RWPE1 (cell line): ENCODE measurements at regions not wholly inside any gene's neighbourhood (a gene's known extent, or its start where the extent isn't known, plus 50 kb on each side); places are given as distances from the start of the nearest gene placed in this dataset.

Experiments
- CTCF ChIA-PET: fragments of 350-600 bp; sonication (Branson Sonifier 250); formaldehyde crosslinking; extraction: SDS; loops from one replicate; lab custom pipeline; 2021; lab: Yijun Ruan, JAX
- POLR2A ChIA-PET: fragments of 400-600 bp; formaldehyde crosslinking; extraction: SDS; loops from one replicate; lab custom pipeline; 2020; ENCODE audit warnings: antibody characterized with exemption; ENCODE audit not compliant: low non-redundant PET; lab: Yijun Ruan, JAX
- DNase-seq: peaks from one replicate; pipeline ENCODE4 v3.0.0; 2012; ENCODE audit warnings: low spot score
- H3K27ac ChIP-seq: fragments of 450-650 bp; 2 replicates; pipeline ENCODE4 v1.5.1; 2017
- TF ChIP-seq, protein P1 (sequence below): fragments of 450-650 bp; conservative IDR thresholded peaks from 2 replicates; pipeline ENCODE4 v1.5.1; 2017; ENCODE audit warnings: low read depth, mild to moderate bottlenecking

DNA sequence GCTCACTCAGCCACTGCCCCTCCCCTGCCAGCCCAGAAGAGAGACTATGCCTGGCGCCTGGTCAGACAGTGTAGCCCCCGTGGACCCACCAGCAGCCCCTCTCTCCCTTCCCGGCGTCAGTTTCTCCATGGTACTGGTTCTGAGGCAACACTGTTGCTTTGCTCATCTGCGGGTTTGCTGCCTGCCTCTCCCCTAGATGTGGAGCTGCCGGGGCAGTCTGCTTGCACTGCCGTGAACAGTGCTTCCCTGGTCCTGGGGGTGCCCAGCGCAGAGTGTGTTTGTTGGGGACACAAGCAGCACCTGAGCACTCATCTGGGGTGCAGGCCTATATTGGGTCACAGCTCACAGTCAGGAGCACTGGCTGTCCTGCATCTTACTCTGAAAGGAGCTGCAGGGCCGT, 309.9 kb downstream of the NDUFA10 start:
- ChIA-PET POLR2A (no interaction called here), CTCF (no interaction called here)
- DNase-seq: no peak

DNA sequence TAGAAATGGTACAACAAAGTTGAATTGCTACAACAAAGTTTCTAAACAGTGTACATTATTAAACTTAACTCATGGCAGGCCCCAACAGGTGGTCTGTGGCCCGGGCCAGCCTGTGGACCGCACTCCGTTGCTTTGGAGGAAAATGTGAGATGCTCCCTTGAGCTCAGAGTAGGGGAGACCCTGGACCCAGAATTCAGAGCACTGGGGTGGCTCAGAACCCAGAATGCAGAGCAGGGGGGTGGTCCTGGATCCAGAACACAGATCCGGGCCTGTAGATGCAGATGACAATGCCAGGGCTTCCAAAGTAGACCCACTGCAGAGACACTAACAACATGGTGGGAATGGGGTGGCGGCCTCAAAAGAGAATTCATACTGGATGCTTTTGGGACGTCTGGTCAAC, 311.0 kb downstream of the NDUFA10 start:
- CTCF ChIA-PET: no interaction called here
- no peak for DNase-seq
- TF ChIP-seq, protein P1, sequence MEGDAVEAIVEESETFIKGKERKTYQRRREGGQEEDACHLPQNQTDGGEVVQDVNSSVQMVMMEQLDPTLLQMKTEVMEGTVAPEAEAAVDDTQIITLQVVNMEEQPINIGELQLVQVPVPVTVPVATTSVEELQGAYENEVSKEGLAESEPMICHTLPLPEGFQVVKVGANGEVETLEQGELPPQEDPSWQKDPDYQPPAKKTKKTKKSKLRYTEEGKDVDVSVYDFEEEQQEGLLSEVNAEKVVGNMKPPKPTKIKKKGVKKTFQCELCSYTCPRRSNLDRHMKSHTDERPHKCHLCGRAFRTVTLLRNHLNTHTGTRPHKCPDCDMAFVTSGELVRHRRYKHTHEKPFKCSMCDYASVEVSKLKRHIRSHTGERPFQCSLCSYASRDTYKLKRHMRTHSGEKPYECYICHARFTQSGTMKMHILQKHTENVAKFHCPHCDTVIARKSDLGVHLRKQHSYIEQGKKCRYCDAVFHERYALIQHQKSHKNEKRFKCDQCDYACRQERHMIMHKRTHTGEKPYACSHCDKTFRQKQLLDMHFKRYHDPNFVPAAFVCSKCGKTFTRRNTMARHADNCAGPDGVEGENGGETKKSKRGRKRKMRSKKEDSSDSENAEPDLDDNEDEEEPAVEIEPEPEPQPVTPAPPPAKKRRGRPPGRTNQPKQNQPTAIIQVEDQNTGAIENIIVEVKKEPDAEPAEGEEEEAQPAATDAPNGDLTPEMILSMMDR: no peak
- H3K27ac ChIP-seq: no peak overlapping the region
- POLR2A ChIA-PET: no interaction called here

More for the DNA sequence above, 309.9 kb downstream of the NDUFA10 start:
- TF ChIP-seq, protein P1: no peak
- H3K27ac ChIP-seq: no peak overlapping the region

DNA sequence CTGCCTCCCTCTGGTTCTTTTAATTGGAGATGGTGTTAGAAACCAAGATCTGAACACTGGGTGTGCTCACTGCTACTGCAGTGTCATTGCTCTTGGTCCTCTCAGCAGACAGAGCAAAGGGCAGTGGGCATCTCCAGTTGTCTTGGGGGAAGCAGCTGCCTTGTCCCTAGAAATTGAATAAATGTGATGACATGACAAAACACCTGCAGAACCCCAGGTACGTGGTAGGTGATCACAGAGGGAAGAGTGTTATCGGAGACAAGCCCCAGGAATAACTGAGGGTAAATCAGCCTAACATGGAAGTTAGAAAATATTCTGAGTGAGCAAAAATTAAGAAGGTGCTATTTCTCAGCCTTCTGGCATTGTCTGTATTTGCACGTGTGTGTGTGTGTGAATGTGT, 311.9 kb upstream of the HDAC4 start:
- no peak overlapping the region for H3K27ac ChIP-seq
- TF ChIP-seq, protein P1: no peak
- ChIA-PET CTCF (no interaction called here), POLR2A (no interaction called here)
- DNase-seq: no peak

DNA sequence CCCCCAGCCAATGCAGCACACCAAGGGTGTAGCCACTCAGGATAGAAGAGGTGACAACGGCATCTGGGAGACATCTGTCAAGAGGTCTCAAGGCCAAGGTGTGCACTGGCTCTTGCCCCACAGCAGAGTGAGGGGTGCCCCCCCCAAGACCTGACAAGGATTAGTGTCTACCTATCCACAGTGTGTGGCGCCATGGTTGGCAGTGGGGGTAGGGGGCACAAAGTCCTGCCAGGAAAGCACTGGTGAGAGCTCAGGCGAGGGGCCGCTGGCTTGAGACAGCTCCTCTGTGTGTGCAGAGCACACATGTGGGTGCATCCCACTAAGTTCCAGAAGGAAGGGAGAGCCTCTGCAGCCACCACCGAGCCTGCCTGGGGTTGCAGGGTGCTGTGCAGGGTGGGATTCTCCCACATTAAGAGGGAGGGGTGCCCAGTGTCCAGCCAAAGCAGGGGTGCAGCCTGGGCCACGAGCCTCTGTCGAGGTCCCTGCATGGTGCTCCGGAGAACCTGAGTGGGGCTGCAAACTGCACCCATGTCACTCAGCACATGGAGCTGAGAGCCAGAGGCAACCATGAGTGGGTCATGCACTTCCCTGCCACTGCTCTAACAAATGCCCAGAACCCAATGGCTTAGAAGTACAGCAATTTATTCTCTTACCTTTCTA, 311.2 kb upstream of the HDAC4 start:
- no peak for DNase-seq
- ChIA-PET POLR2A (no interaction called here), CTCF (no interaction called here)
- no peak overlapping the region for H3K27ac ChIP-seq
- TF ChIP-seq, protein P1: no peak

DNA sequence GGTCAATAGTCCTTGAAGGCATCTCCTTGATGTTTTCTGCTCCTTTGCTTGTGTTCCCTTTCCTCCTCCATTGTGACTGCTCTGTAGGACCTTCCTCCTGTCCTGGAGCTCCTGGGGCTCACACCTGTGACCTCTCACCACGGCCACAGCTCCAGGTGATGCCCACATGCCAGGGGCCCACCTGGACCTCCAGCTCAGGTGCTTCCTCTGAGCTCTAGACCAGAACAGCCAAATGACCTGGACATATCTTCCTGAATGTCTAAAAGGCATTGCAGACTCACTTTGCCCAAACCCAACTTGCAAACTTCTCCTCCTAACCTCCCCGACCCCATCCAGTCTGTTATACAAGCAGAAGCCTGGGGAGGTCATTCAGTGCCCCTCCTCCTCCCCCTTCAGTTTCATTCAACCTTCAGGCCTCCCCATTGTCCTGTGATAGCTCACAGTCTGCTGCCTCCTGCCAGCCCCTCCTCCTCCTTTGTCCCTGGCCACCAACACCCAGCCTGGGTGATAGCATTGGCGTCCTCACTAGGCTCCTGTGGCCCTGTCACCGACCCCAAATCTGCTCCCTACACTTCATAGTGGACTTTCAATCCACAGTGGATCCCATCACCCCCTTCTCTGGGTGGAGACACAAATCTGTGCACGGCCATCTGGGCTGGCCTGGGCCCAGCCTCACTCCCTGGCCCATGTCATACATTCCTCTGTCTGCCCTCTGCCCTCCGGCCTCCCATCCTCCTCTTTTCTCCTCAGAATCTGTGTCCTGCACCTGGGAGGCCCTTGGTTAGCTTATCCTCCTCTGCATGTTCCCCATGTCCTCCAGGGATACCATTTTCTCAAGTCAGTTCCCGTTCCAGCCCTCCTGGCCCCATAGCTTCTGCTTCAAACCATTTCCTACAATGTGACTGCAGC, 310.4 kb upstream of the HDAC4 start:
- TF ChIP-seq, protein P1: no peak
- H3K27ac ChIP-seq: no peak overlapping the region
- ChIA-PET CTCF (no interaction called here), POLR2A (no interaction called here)
- DNase-seq: no peak

DNA sequence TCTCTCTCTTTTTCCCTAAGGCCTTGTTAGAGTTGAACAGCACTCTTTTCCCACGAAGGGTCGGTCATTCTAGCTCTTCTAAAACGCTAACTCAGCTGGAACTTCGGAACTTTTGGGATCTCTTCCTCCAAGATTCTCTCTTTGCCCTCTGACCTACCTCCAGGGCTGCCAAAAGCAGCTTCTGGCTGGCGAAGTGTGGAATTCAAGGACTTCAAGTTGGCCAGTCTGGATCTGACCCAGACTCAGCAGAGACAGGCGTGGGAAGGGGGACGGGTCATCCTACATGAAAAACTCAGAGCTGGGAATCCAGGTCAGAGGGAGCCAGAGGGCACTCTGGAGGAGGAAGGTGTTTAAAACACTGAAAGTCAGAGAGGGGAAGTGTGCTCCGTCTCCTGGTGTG, 305.5 kb upstream of the HDAC4 start:
- ChIA-PET POLR2A (no interaction called here), CTCF (no interaction called here)
- DNase-seq: no peak

More for the DNA sequence above, 305.5 kb upstream of the HDAC4 start:
- H3K27ac ChIP-seq: peak overlapping the region; percentile 57
- TF ChIP-seq, protein P1: no peak
